HUES6 (cell line): ENCODE measurements at regions not wholly inside any gene's neighbourhood (a gene's known extent, or its start where the extent isn't known, plus 50 kb on each side); places are given as distances from the start of the nearest gene placed in this dataset.

ENCODE experiments used
- H3K27ac ChIP-seq: 2 replicates; pipeline ENCODE4 v1.7.0; 2013; ENCODE audit warnings: low read depth, mild to moderate bottlenecking, low read length, inconsistent platforms
- H3K27me3 ChIP-seq: 2 replicates; pipeline ENCODE4 v1.6.1; 2013; ENCODE audit warnings: low read length; ENCODE audit not compliant: control insufficient read depth, insufficient read depth
- H3K36me3 ChIP-seq: 2 replicates; pipeline ENCODE4 v1.6.1; 2013; ENCODE audit warnings: low read length; ENCODE audit not compliant: control insufficient read depth, insufficient read depth
- H3K4me1 ChIP-seq: 2 replicates; pipeline ENCODE4 v1.6.1; 2013; ENCODE audit warnings: low read length; ENCODE audit not compliant: control insufficient read depth, insufficient read depth
- H3K4me3 ChIP-seq: 2 replicates; pipeline ENCODE4 v1.5.1; 2013; ENCODE audit warnings: low read depth, low read length
- H3K9ac ChIP-seq: one replicate; pipeline ENCODE4 v1.6.1; 2013; ENCODE audit warnings: mild to moderate bottlenecking, low read length
- H3K9me3 ChIP-seq: 2 replicates; pipeline ENCODE4 v1.6.1; 2013; ENCODE audit warnings: low read depth, low read length; ENCODE audit not compliant: control insufficient read depth, insufficient read depth

DNA sequence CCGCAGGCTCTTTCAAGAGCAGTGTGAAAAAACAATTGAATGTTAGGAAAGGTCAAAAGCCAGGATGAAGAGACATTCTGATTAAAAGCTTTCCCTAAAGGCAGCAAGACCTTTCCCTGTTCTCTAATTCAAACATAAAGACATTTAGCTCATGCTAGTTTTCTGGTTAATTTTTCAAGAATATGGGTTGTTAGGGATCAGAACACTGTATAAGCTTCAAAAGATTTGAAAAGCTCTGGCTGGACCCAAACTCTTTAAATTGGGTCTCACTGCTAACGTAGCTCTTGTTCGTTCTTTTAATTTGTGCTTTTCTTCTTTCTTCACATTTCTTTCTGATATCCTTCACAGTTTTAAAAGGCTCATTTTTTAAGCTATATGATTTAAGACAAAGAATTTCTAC is 877.0 kb downstream of the EFNB2 start:
- H3K4me3 ChIP-seq = no peak overlapping the region
- H3K36me3 ChIP-seq = no peaks in the 10 kb centered on the region
- H3K27ac ChIP-seq = no peak overlapping the region
- no peak overlapping the region for H3K9ac ChIP-seq
- no peaks in the 10 kb centered on the region for H3K4me1 ChIP-seq
- H3K27me3 ChIP-seq = no peaks in the 10 kb centered on the region
- H3K9me3 ChIP-seq = no peaks in the 10 kb centered on the region

GRCh38 chr13:105655046-105655445 is 880.4 kb downstream of the EFNB2 start:
- Histone ChIP-seq H3K36me3 (no peaks in the 10 kb centered on the region), H3K4me1 (no peaks in the 10 kb centered on the region), H3K9me3 (0 out of 2 replicates have a peak, but pooled peaks cover 3% of the 10 kb centered on the region), H3K27me3 (no peaks in the 10 kb centered on the region), H3K4me3 (no peak overlapping the region), H3K27ac (no peak overlapping the region), H3K9ac (no peak overlapping the region)

- Histone ChIP-seq H3K27me3 (no peaks in the 10 kb centered on the region), H3K27ac (no peak overlapping the region), H3K4me1 (no peaks in the 10 kb centered on the region), H3K9me3 (no peaks in the 10 kb centered on the region), H3K36me3 (no peaks in the 10 kb centered on the region), H3K4me3 (no peak overlapping the region), H3K9ac (no peak overlapping the region)
Measured at GRCh38 chr13:105643966-105644365, 891.5 kb downstream of the EFNB2 start.

DNA sequence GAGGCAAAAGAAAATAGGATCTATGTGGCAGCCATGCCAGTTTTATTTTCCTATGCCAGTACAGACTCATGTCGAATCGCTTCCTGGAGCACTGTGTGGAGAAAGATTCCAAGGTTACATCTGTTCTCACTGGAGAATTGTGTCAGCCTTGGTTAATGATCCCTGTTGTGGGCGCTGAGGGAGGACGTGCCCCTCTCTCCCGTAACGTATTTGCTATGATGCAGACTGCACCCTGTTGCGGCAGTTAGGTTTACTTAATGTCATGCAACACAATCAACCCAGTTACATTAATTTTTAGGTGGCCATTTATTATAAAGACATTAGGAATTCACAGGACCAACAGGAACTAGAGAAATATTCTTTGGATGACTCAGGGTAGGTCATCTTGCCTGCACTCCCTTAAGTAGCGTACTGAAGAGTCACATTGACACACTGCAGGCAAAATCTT is 892.9 kb downstream of the EFNB2 start:
- no peak overlapping the region for H3K27ac ChIP-seq
- H3K9ac ChIP-seq = no peak overlapping the region
- no peaks in the 10 kb centered on the region for H3K9me3 ChIP-seq
- H3K36me3 ChIP-seq = no peaks in the 10 kb centered on the region
- H3K4me3 ChIP-seq = no peak overlapping the region
- no peaks in the 10 kb centered on the region for H3K27me3 ChIP-seq
- H3K4me1 ChIP-seq = no peaks in the 10 kb centered on the region

GRCh38 chr13:105641121-105641520 is 894.3 kb downstream of the EFNB2 start:
- no peak overlapping the region for H3K4me3 ChIP-seq
- no peaks in the 10 kb centered on the region for H3K36me3 ChIP-seq
- no peak overlapping the region for H3K27ac ChIP-seq
- H3K9me3 ChIP-seq = no peaks in the 10 kb centered on the region
- no peaks in the 10 kb centered on the region for H3K27me3 ChIP-seq
- H3K9ac ChIP-seq = no peak overlapping the region
- H3K4me1 ChIP-seq = no peaks in the 10 kb centered on the region

DNA sequence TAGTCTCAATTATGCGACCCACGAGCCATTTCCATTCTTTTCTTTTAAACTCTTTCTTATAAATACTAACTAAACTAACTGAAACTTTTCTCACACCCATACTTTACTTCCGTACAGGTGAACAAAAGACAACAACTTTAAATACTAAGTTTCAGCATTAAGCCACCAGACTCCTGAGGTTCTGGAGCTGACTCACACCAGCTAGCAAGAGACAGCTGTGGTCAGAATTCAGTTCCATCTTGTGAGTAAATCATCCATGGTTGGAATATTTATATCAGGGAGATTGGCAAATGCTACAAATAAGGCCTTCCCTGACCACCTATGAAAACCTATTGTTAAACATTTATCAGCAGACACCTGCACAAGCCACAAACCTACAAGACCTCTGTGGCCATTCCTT is 897.0 kb downstream of the EFNB2 start:
- Histone ChIP-seq H3K9me3 (no peaks in the 10 kb centered on the region), H3K4me1 (no peaks in the 10 kb centered on the region), H3K27me3 (no peaks in the 10 kb centered on the region), H3K4me3 (no peak overlapping the region), H3K27ac (no peak overlapping the region), H3K36me3 (no peaks in the 10 kb centered on the region), H3K9ac (no peak overlapping the region)

DNA sequence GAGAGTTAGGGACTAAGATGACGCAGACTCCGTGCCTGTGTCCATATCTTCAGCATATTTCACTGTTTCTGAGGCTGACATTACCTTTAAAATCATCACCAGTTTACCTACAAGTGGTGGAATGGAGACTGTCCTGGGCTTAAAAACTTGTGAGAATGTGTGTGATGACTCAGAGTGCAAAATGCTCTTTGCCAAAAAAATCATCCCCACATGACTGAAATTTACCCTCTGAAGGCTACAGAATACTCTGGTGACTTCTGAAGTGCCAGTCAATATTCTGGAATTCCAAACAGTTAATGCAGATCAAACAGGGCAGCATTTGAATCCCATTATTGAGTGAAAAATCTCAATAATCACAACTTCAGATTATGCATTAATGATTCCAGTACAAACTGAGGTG is 901.4 kb downstream of the EFNB2 start:
- Histone ChIP-seq H3K27me3 (no peaks in the 10 kb centered on the region), H3K4me3 (no peak overlapping the region)

DNA sequence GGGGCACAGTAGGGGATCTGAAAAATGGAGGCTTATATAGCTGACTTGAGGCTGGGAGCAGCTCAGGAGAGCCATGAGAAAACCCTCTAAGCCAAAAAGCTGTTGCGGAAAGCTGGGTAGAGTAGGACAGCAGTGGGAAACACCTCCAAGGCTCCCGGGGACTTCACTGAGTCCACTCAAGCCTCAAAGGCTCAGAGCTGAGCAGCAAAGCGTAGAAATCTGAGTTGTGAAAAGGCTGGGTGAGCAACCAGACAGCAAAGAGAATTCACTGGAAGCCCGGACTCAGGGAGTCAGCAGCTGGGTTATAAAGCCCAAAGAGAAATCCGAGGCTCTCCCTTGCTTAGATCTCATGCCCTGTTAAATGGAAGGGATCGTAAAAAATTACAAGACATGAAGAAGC is 905.0 kb downstream of the EFNB2 start:
- H3K4me3 ChIP-seq = no peak overlapping the region
- H3K27me3 ChIP-seq = no peaks in the 10 kb centered on the region
- H3K9me3 ChIP-seq = no peaks in the 10 kb centered on the region
- no peak overlapping the region for H3K9ac ChIP-seq
- no peaks in the 10 kb centered on the region for H3K4me1 ChIP-seq
- no peaks in the 10 kb centered on the region for H3K36me3 ChIP-seq
- H3K27ac ChIP-seq = no peak overlapping the region

More for the DNA sequence above, 901.4 kb downstream of the EFNB2 start:
- H3K27ac ChIP-seq = no peak overlapping the region
- no peaks in the 10 kb centered on the region for H3K9me3 ChIP-seq
- H3K36me3 ChIP-seq = no peaks in the 10 kb centered on the region
- no peaks in the 10 kb centered on the region for H3K4me1 ChIP-seq
- H3K9ac ChIP-seq = no peak overlapping the region

DNA sequence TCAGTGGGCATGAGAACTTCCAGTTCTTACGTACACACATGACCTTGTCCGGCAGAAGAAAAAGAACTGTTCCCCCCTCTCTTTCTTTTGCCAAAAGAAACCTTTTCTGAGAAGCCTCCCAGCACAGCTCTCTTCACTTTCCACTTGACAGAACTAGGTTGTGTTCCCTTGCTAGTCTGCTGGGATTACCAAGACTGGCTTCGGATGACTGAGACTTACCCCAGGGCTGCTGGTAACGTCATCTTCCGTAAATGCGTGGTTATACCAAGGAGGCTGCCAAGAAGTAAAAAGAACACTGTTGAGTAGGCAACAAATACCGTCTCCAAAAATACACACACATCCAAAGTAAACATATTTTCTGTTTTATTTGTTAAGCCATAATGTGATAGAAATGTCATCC is 908.2 kb downstream of the EFNB2 start:
- Histone ChIP-seq H3K4me3 (no peak overlapping the region), H3K9me3 (no peaks in the 10 kb centered on the region), H3K9ac (no peak overlapping the region), H3K27me3 (no peaks in the 10 kb centered on the region), H3K27ac (no peak overlapping the region), H3K36me3 (no peaks in the 10 kb centered on the region), H3K4me1 (no peaks in the 10 kb centered on the region; the same call in 1 of the 2 replicates)

GRCh38 chr13:105625691-105626090 is 909.8 kb downstream of the EFNB2 start:
- Histone ChIP-seq H3K27ac (no peak overlapping the region), H3K9me3 (no peaks in the 10 kb centered on the region), H3K27me3 (no peaks in the 10 kb centered on the region), H3K9ac (no peak overlapping the region), H3K36me3 (no peaks in the 10 kb centered on the region), H3K4me1 (no peaks in the 10 kb centered on the region; the same call in 1 of the 2 replicates), H3K4me3 (no peak overlapping the region)

DNA sequence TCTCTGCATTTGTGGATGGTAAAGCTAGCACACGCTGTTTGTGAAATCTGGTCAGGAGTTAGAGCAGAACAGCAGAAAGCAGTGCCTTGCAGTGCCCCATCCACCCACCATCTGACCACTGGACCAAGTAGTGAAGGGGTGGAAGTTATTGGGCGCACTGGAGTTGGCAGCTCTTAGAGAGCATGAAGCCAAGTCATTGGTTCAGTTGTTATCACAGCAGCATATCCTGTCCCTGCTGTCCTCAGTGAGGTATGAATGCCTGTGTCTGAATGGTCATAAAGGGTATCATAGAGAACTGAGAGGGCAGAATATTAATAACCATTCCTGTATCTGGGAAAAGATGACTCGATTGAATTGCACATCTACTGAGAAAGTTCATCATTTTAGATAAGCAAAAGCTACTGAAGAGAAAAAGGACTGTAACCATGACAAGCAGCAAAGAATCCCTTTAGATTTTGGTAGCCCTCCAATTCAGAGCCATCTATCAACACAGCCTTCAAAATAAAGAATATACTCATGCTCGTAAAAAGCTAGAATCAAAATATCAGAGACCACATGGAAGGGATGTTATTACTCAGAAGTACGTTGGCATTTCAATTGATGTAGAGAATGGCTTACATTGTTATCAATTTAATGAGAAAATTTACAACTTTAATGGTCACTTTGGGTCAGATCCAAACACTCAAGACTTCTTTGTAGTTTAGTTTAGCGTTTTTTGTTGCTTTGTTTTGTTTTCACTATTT is 919.0 kb downstream of the EFNB2 start:
- Histone ChIP-seq H3K27me3 (no peaks in the 10 kb centered on the region), H3K9me3 (no peaks in the 10 kb centered on the region), H3K4me1 (0 out of 2 replicates have a peak, but pooled peaks cover 4% of the 10 kb centered on the region), H3K9ac (no peak overlapping the region), H3K36me3 (no peaks in the 10 kb centered on the region), H3K27ac (no peak overlapping the region), H3K4me3 (no peak overlapping the region)
